CD4-positive, alpha-beta T cell treated with Interleukin-17A for 1 hour (primary cell): ENCODE measurements at regions not wholly inside any gene's neighbourhood (a gene's known extent, or its start where the extent isn't known, plus 50 kb on each side); places are given as distances from the start of the nearest gene placed in this dataset.

Experiments used
- DNase-seq: peaks from one replicate; pipeline ENCODE4 v3.0.0-alpha.2; 2020

DNA sequence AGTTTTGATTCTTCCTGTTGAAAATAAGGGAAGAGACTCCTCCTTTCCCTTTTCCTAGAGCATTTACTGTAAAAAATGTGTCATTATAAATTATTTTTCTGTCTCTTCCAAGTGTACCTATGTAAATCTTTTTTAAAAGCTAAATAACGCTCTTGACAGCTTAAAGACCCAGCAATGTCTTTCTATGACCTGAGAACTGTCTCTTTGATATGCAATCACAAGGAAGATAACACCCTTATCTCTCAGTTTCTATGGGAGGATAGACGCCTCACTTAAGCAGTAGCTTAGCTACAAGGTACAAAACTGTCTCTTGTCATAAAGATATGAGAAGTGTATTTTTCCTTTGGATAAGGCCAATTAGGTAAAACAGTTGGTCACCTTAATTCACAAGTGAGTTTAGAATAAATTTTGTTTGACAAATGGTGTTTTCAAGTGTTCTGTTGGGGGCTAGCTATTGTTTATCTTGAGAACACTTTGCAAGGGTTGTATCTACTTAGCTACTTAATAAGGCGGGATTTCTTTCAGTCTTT, 980.6 kb upstream of the EYS start:
- no peak for DNase-seq

DNA sequence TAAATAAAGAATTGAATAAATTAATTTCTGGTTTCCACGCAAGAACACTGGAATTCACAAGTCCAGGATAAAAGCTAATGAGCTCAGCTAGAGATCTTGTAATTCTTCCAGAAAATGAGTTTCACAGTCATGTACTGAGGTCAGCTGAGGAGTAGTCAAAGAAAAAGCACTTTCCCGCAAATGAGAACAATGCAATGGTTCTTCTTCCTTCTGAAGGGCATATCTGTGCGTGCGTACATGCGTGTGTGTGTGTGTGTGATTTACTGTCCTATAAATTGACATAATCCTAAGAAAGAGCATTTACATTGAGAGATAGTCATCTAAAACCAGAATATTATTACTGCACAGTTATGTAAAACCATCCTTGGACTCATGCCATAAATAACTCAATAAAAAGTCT, 968.9 kb upstream of the EYS start:
- no peak for DNase-seq

DNA sequence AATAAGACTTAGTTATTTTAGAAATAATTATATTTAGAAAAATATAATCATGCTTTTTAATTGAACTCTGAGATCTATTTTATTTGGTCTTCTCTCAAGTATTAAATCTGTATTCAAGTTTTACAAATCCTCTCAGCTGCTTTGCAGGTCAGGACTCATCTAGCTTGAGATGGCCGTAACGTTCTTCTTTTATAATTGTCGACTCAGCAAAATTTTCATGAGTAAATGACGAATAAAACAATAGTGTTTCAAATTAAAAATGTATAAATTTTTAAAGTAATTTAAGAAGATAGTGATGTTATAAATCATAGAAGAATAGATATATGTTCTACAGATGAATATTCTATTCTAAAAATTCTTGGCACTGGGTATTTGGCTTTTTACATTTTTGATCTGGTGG, 957.1 kb upstream of the EYS start:
- DNase-seq = no peak

DNA sequence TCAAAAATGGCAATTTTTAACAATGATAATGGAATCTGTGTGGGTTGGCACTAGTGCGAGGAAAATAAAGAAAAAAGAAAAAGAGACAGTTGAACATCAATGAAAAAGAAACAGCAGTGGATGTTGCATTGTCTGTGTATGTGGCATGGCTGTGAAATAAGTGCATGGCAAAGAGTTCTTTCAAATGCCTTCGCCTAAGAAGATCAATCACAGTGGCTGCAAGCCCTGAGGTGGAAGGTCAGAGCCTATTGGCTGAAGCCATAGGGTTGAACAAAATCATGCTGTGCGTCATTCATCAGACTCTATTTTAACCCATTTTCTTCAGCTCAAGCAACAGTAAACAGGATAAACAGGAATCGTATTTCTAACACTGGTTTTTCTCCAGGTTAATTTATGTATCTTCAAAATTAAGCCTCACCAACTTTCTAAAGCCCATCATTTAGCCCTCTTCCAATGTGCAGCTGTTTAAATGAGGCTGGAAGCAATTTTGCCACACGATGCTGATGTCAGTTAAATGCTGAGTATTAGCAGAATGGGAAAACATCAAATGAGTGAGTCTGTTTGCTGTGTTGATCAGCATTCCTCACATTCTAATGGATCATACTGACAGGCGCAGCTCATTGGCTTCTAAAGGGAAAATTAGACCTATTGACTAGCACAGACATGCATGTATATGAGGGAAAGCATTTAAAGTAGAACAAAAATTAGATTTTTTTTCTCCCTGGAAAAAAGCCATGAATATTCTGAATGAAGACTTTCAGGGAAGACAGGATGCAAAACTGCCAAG, 955.9 kb upstream of the EYS start:
- DNase-seq = no peak

DNA sequence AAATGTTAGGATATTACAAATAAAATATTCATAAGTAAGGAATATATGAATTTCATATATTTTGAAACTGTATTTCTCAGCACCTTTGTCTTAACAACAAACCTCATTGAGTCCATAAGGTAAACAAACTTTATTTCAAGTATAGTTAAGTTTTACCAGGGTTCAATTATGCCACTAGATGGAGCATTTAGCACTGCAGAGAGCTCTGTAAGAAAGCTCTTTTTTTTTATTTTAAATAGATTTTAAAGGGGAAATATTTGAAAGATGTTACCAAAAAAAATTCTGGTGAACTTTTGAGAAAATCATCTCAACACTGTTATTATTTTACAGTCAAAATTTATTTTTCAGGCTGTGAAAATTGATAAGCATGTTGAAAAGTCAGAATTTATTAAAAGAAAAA, 955.2 kb upstream of the EYS start:
- no peak for DNase-seq

DNA sequence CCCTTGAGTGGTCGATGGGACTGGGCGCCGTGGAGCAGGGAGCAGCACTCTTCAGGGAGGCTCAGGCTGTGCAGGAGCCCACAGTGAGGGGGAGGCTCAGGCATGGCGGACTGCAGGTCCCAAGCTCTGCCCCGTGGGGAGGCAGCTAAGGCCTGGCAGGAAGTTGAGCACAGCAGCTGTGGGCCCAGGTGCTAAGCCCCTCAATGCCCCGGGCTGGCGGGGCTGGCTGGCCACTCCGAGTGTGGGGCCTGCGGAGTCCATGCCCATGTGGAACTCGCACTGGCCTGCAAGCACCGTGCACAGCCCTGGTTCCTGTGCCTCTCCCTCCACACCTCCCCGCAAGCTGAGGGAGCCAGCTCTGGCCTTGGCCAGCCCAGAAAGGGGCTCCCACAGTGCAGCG, 948.4 kb upstream of the EYS start:
- no peak for DNase-seq

DNA sequence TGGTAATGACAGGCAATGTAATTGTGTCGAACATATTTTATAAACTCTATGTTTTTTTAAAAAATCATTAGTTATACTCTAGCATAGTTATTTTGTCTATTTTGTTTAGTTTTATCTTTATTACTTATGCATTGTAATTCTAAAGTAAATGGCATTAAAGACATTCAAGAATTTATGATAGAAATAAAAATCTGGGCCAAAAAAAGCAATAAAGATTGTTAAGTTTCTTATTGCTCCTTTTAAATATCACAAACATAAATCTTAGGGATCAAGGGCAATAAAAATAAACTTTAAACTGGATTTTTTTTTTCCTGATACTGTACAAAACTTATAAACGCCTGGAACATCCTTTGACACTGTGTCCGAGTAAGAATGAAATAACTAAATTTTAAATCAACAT, 931.5 kb upstream of the EYS start:
- no peak for DNase-seq

DNA sequence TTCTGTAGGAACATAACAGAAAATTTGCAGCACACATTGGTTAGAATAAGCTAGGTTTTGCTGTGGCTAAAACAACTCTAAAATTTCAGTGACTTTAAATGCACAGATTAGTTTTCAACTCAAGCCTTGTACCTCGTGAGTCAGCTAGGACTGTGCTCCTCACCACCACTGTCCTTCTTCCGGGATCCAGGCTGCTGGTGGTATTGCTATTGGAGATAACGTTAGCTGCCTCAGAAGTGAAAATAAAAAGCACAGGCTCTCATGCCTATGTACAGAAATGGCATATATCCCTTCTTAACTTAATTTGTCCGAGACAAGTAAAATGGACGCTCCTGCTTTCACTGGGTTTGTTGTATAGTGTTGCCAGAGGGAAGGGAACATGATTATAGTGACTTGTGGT, 931.1 kb upstream of the EYS start:
- DNase-seq = no peak

DNA sequence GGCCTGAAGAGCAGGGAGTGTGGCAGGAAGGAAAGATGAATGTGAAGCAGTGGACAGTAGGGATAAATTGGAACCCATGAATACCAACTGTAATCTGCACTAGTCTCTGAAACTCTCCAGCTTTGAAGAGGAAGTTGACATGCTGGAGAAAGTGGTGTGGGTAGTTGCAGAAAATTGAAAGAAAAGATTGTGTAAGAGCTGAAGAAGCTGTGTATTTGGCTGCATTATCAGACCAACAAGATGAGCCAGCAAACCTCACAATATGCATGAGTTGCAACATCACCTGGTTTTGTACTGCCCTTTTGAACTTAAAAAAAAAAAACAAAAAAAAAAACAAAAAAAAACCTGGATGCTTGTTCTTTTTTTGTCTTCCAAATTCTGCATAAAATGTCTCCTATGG, 921.9 kb upstream of the EYS start:
- DNase-seq = no peak

DNA sequence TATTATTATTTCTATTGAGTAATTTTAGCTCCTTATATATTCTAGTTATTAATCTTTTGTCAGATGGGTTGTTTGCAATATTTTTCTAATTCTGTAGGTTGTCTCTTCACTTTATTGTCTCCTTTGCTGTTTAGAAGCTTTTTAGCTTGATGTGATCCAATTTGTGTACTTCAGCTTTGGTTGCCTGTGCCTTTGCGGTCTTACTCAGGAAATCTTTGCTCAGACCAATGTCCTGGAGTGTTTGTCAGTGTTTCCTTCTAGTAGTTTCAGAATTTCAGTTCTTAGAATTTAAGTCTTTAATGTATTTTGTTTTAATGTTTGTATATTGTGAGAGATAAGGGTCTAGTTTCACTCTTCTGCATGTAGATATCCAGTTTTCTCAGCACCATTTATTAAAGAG, 916.0 kb upstream of the EYS start:
- no peak for DNase-seq

DNA sequence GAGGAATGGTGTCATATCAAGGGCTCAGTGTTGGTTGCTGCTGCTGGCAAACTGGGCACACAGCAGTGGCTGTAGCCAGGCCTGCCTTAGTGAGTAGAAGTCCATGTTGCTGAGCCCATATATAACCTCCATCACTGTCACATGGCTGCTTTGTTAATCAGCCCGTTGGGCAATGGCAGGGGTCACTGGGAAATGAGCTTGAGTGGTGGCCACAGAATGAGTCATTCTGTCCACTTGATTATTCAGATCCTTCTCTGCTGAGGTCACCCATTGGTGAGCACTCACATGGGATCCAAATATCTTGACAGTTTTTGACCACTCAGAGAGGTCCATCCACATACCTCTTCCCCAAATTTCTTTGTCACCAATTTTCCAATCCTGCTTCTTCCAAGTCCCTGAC, 898.9 kb upstream of the EYS start:
- DNase-seq = no peak

DNA sequence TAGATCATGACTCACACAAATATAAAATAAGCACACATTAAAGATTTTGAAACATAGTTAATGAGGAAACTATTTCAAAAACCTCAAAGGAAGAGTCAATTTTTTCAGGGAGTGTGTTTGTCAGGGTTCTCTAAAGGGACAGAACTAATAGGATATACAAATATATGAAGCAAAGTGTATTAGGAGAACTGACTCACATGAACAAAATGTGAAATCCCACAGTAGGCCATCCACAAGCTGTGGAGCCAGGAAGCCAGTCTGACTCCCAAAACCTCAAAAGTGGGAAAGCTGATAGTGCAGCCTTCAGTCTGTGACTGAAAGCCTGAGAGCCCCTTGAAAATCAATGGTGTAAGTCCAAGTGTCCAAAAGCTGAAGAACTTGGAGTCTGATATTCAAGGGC, 898.0 kb upstream of the EYS start:
- DNase-seq = no peak

DNA sequence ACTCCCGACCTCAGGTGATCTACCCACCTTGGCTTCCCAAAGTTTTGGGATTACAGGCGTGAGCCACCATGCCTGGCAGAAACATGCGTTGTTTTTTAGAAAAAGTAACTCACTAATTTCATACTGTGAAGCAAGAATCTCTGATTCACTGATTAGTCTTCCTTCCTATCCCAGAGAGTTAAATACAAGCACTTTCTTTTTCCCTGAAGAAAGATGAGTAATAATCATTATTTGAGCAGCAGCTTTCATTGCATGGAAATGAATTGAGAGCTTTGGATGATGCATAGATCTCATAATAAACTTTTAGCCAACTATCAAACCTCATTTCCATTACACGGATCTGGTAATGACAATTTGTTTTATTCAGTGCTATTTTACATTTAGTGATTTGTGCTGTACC, 892.5 kb upstream of the EYS start:
- no peak for DNase-seq

DNA sequence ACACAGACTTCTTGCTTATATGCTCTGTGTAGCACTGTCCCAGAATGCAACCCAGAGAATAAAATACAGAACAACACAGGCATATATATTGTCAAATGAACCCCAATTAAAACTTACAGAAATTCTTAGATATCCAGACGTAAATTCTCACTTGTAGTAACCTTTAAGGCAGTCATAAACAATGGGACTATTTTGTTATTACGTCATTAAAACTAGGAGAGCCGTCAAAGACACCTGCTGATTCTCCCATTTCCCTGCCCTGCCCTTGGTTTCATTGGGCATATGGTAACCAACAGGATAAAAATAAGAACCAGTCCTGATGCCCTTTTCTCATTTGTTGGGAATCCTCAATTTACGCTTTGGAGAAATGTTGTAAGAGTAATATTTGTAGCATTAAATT, 871.3 kb upstream of the EYS start:
- no peak for DNase-seq

DNA sequence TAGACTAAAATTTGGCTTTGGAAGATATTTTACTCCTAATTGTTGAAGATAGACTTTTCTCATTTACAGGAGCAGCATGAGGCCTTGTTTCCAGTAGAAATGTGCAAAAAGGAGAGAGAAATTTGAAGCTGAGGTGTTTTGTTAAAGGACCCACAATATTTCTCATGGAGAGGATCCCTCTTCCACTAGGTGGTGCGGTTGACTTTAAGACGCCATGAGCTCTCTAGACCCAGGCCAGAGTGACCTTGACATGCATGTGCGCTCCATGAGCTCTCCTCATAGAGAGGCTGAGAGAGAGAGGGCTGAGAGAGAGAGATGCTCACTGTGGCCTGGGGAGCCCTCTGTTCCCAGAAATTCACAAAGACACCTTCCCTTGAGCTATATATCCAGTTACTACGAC, 861.2 kb upstream of the EYS start:
- no peak for DNase-seq

DNA sequence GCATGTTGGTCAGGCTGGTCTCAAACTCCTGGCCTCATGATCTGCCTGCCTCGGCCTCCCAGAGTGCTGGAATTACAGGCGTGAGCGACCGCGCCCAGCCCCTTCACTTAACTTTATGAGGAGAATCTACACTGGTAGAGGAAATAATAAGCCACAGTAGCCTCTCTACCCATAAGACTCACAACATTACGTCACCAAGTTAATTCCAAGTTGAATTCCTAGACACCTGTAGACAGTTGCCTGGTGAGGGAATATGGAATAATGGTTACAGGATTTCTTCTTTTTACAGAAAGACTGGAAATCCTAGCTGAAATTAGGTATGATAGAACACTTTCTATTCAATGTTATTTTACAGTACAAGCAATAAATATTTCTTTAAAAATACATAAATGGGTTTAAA, 854.5 kb upstream of the EYS start:
- no peak for DNase-seq

DNA sequence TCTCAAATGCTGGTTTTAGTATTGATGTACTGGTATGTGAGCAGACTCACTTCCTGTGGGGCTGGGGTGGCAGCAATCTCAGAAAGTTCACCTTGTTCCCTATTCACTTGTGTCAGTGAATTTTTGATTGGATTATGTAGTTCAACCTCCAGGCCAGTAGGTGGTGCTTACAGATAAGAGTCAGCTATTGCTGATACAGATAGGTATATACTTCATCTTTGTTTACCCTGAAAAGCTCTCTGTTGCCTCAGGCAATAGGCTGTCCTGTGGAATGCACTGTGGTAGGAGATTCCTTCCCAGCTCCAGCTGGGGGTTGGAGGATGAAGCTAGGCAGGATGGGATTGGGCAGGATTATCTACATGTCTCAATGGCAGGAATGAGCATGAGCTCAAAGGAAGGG, 851.2 kb upstream of the EYS start:
- no peak for DNase-seq

DNA sequence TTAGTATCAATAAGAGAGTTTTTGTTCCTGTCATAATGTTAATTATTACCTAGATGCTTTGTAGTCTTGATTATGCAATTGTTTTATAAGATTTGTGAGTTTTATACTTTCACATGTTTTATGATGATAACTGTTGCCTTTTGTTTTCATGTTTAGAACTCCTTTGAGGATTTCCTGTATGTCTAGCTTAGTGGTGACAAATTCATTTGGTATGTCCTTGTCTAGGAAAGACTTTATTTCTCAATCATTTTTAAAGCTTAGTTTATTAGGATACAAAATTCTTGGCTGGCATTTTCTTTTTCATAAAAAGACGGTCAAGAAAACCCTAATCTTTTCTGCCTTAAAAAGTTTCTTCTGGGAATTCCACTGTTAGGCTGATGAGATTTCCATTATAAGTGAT, 849.9 kb upstream of the EYS start:
- no peak for DNase-seq

DNA sequence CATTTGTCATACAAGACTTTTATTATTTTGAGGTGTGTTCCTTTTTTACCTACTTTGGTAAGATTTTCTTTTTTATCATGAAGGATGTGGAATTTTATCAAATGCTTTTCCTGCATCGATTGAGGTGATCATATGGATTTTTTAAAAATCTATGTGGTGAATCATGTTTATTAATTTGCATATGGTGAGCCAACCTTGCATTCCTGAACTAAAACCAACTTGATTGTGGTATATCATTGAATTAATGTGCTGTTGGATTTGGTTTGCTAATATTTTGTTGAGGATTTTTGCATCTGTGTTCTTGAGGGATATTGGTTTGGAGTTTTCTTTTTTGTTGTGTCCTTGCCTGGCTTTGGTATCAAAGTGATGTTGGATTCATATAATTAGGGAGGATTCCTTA, 848.1 kb upstream of the EYS start:
- DNase-seq = no peak

DNA sequence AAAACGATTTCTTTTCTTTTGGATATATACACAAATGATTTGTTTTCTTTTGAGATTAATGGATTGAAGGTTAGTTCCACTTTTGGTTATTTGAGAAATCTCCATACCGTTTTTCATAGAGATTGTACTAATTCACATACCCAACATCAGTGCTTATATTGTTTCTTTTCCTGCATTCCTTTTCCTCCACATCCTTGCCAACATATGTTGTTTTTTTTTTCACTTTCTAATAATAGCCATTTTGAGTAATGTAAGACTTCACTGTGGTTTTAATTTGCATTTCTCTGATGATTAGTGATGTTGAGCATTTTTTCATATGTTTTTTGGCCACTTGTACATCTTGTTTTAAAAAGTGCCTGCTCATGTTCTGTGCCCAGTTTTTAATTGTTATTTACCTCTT, 846.4 kb upstream of the EYS start:
- DNase-seq = no peak

DNA sequence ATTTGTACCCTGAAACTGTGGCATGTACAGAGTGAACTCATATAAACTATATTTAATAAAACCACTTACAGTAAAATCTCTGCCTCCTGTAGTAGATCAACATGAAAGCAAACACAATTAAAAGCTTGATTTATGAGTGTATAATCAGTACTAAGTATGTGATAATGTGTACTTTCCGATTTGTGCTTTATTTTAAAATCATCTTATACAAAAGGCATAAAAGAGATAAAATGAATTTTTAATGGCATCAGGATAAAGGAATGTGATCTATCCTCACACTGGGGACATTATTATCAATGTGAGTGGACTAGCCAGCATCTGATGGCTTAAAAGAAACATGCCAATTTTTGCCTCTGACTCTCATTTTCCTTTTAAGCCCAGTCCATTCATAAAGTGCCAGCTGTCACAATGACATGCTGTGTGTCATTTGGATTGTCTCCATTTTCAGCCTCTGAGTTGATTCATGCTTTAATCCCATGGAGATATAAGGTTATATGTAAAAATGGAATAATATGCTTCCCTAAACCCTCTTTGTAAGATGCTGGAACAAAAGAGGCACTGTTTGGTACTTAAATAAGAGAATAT, 831.6 kb upstream of the EYS start:
- no peak for DNase-seq

DNA sequence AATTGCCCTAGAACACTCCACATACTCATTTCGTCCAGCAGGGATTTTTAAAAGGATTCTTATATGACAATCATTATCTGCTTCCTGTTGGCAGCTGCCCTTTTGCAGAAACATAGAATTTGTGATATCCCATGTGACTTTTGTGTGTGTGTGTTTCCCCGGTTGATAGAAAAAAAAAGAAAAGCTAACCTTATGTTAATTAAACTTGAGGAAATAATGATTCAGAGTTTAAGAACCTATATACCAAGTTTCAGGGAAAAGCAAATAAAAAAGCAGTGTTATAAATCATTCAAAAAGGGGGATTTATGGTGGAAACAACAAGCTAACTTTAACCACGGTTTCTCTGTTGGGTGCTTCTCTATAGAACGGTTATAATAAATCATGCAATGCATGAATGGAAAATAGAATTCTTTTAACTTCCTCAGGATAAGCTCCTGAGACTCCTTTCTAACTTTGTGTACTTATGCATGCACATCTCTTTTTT, 826.9 kb upstream of the EYS start:
- no peak for DNase-seq

DNA sequence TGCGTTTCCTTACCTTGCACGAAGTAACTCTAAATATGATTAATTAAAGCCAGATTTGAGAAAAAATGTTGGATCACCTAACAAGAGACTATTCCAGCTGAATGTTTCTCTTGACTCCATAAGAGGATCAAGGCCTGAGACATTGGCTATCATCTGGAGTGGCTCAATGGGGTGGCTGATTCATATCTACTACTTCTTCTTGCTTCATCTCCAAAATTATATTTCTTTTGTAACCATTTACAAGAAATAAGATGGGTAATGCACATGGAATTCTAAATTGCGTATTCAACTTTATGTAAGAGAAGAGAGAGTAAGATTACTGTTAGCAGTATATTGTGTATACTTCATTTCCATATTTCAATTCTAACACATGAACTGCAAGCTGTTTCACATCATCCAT, 819.0 kb upstream of the EYS start:
- no peak for DNase-seq

DNA sequence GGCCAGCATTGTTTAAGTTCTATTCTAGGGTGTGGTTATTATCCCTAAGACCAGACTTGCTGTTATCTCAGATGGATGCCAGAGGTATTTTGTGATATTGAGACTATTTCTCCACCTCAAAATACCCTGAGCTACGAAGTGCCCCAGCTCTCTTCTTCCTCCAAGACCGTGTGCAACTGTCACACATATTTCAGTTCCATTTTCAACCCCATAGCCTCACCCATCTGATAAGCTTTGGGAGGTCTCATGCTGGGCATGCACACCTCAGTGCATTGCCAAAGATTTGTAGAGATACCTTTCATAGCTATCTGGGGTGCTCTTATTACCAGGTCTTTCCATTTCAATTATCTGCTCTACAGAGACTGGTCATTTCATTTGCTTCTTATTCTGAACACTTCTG, 815.8 kb upstream of the EYS start:
- DNase-seq = no peak

DNA sequence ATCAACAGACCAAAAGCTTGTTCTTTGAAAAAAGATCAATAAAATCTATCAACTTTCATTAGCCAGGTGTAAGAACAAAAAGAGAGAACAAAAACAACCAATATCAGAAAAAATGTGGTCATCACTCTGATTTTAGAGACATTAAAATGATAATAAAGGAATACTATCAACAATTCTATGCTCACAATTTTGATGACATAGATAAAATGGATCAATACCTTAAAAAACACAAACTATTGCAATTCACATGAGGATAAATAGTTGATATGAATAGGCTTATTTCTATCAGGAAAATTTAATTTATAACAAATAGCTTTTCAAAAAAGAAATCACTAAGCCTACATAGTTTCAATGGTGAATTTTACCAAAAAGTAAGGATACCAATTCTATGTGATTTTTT, 809.4 kb upstream of the EYS start:
- DNase-seq = no peak
